Natural killer cell (primary cell): ENCODE measurements at regions not wholly inside any gene's neighbourhood (a gene's known extent, or its start where the extent isn't known, plus 50 kb on each side); places are given as distances from the start of the nearest gene placed in this dataset.

Source experiments
- ATAC-seq, 3 donors: fragments of 150-1000 bp in 2 of 3; fragments of 200-7000 bp in 1 of 3; cut with Tn5 transposase; 1 replicate in 1 of 3; 2 replicates in 2 of 3; pipeline ENCODE4 v1.10.0; 2021; ENCODE audit warnings: mild to moderate bottlenecking in 2 of 3, moderate library complexity in 2 of 3
- DNase-seq, 2 donors: peaks; one replicate each; pipeline versions ENCODE4 v3.0.0 to v3.0.0-alpha.2; 2013 to 2021; ENCODE audit warnings: mixed read lengths in 1 of 2
- H3K27ac ChIP-seq: one replicate; pipeline ENCODE4 v1.5.1; 2013; ENCODE audit warnings: mild to moderate bottlenecking, low read length
- H3K27me3 ChIP-seq: one replicate; pipeline ENCODE4 v1.6.1; 2013; ENCODE audit warnings: low read length; ENCODE audit not compliant: control insufficient read depth, insufficient read depth
- H3K36me3 ChIP-seq: one replicate; pipeline ENCODE4 v1.6.1; 2013; ENCODE audit warnings: low read length; ENCODE audit not compliant: control insufficient read depth, insufficient read depth
- H3K4me1 ChIP-seq: one replicate; pipeline ENCODE4 v1.6.1; 2013; ENCODE audit warnings: low read length; ENCODE audit not compliant: control insufficient read depth, insufficient read depth
- H3K4me3 ChIP-seq: one replicate; pipeline ENCODE4 v1.5.1; 2013; ENCODE audit warnings: low read length
- H3K9me3 ChIP-seq: one replicate; pipeline ENCODE4 v1.6.1; 2013; ENCODE audit warnings: low read length; ENCODE audit not compliant: control insufficient read depth, insufficient read depth
- H3K27ac Mint-ChIP-seq, 2 donors: one replicate each; pipeline ENCODE4 v1.8.0; 2022; ENCODE audit warnings: mild to moderate bottlenecking in 2 of 2, mixed read lengths in 2 of 2, moderate library complexity in 1 of 2
- H3K27me3 Mint-ChIP-seq, 2 donors: one replicate each; pipeline ENCODE4 v1.8.0; 2022; ENCODE audit warnings: low read depth in 2 of 2, mixed read lengths in 2 of 2
- H3K36me3 Mint-ChIP-seq: one replicate; pipeline ENCODE4 v1.8.0; 2022; ENCODE audit warnings: mixed read lengths
- H3K4me1 Mint-ChIP-seq, 2 donors: one replicate each; pipeline ENCODE4 v1.8.0; 2022; ENCODE audit warnings: mixed read lengths in 2 of 2
- H3K4me3 Mint-ChIP-seq: one replicate; pipeline ENCODE4 v1.8.0; 2022; ENCODE audit warnings: mild to moderate bottlenecking, moderate library complexity, mixed read lengths
- H3K9me3 Mint-ChIP-seq, 2 donors: one replicate each; pipeline ENCODE4 v1.8.0; 2022; ENCODE audit warnings: mixed read lengths in 2 of 2
- CTCF ChIP-seq: fragments of 200-600 bp; IDR thresholded peaks from one replicate; pipeline ENCODE4 v1.8.0; 2022; ENCODE audit warnings: antibody characterized with exemption
- WGBS: methylation state at CpG from one replicate; pipeline ENCODE4 v1.1.7; 2013; ENCODE audit warnings: missing lambda C conversion rate; ENCODE audit not compliant: insufficient coverage; 5-methylcytosine and 5-hydroxymethylcytosine counted together
- intact Hi-C: fragments of 100-400 bp; cut with micrococcal nuclease; formaldehyde crosslinking; loops from one replicate; pipeline ENCODE4 v1.14.2; 2022

- Mint-ChIP-seq H3K9me3 (no peaks in the 10 kb centered on the region), H3K4me3 (no peak overlapping the region), H3K4me1 (no peaks in the 10 kb centered on the region), H3K36me3 (no peaks in the 10 kb centered on the region), H3K27me3 (peaks cover 0 to 2% of the 10 kb centered on the region in 2 donors), H3K27ac (no peak overlapping the region)
- Histone ChIP-seq H3K4me1 (no peaks in the 10 kb centered on the region), H3K27me3 (no peaks in the 10 kb centered on the region), H3K27ac (no peak overlapping the region), H3K4me3 (no peak overlapping the region), H3K9me3 (no peaks in the 10 kb centered on the region), H3K36me3 (no peaks in the 10 kb centered on the region)
- DNase-seq (no peak), ATAC-seq (no peak)
- TF ChIP-seq CTCF = no peak
- intact Hi-C loops = no loop called here
- 85% methylated on average over 16 of the region's 16 CpGs for WGBS
Measured at GRCh38 chr2:128773641-128774319, 455.1 kb upstream of the HS6ST1 start.

GRCh38 chr2:128774320-128775216 lies 455.9 kb upstream of the HS6ST1 start:
- Histone ChIP-seq H3K27me3 (no peaks in the 10 kb centered on the region), H3K4me3 (no peak overlapping the region), H3K36me3 (no peaks in the 10 kb centered on the region), H3K9me3 (no peaks in the 10 kb centered on the region), H3K4me1 (no peaks in the 10 kb centered on the region), H3K27ac (no peak overlapping the region)
- Mint-ChIP-seq H3K9me3 (no peaks in the 10 kb centered on the region), H3K27me3 (peaks cover 0 to 2% of the 10 kb centered on the region in 2 donors), H3K36me3 (no peaks in the 10 kb centered on the region), H3K27ac (no peak overlapping the region), H3K4me3 (no peak overlapping the region), H3K4me1 (no peaks in the 10 kb centered on the region)
- WGBS = 87% methylated on average over 6 of the region's 7 CpGs
- no peak for DNase-seq
- intact Hi-C loops = no loop called here
- TF ChIP-seq CTCF = no peak
- no peak for ATAC-seq

GRCh38 chr2:128775217-128775913 lies 456.7 kb upstream of the HS6ST1 start:
- no peak for TF ChIP-seq CTCF
- H3K27ac Mint-ChIP-seq = no peak overlapping the region
- no peaks in the 10 kb centered on the region for H3K4me1 Mint-ChIP-seq
- H3K27me3 Mint-ChIP-seq = no peaks in the 10 kb centered on the region
- no peaks in the 10 kb centered on the region for H3K36me3 ChIP-seq
- DNase-seq (no peak), ATAC-seq (no peak)
- H3K4me1 ChIP-seq = no peaks in the 10 kb centered on the region
- no peaks in the 10 kb centered on the region for H3K27me3 ChIP-seq
- H3K9me3 Mint-ChIP-seq = no peaks in the 10 kb centered on the region
- H3K36me3 Mint-ChIP-seq = no peaks in the 10 kb centered on the region
- intact Hi-C loops = no loop called here
- H3K9me3 ChIP-seq = no peaks in the 10 kb centered on the region
- no peak overlapping the region for H3K27ac ChIP-seq
- WGBS = 93% methylated on average over 10 of the region's 10 CpGs
- no peak overlapping the region for H3K4me3 ChIP-seq
- H3K4me3 Mint-ChIP-seq = no peak overlapping the region
